Stimulated activated CD4-positive, alpha-beta T cell treated with anti-CD3 and anti-CD28 coated beads, Interleukin-4, amount 100 ng/mL, for 4 hours (primary cell): ENCODE measurements at regions not wholly inside any gene's neighbourhood (a gene's known extent, or its start where the extent isn't known, plus 50 kb on each side); places are given as distances from the start of the nearest gene placed in this dataset.

Experiments used
- DNase-seq, 2 experiments: peaks; one replicate each; pipeline ENCODE4 v3.0.0-alpha.2; 2020

- no peak for DNase-seq
Observed at GRCh38 chr7:117929237-117929636, 56.0 kb upstream of the CTTNBP2 start.

- DNase-seq = no peak
Observed at GRCh38 chr7:117931314-117931713, 58.1 kb upstream of the CTTNBP2 start.

GRCh38 chr7:117937049-117937752 is 64.0 kb upstream of the CTTNBP2 start:
- DNase-seq = no peak

- DNase-seq = no peak
Observed at GRCh38 chr7:117937753-117938483, 64.7 kb upstream of the CTTNBP2 start.

GRCh38 chr7:117941138-117941810 is 68.0 kb upstream of the CTTNBP2 start:
- no peak for DNase-seq

GRCh38 chr7:117942780-117943179 is 69.5 kb upstream of the CTTNBP2 start:
- no peak for DNase-seq

- no peak for DNase-seq
Observed at GRCh38 chr7:117944886-117945285, 71.6 kb upstream of the CTTNBP2 start.

GRCh38 chr7:117946151-117946633 is 73.0 kb upstream of the CTTNBP2 start:
- DNase-seq = no peak

- DNase-seq = no peak
Observed at GRCh38 chr7:117949232-117949631, 76.0 kb upstream of the CTTNBP2 start.

- no peak for DNase-seq
Observed at GRCh38 chr7:117950601-117951260, 77.5 kb upstream of the CTTNBP2 start.

- DNase-seq = no peak
Observed at GRCh38 chr7:117951285-117951684, 78.0 kb upstream of the CTTNBP2 start.

GRCh38 chr7:117951691-117952280 is 78.5 kb upstream of the CTTNBP2 start:
- no peak for DNase-seq

- DNase-seq = no peak
Observed at GRCh38 chr7:117955046-117955445, 81.8 kb upstream of the CTTNBP2 start.

GRCh38 chr7:117960351-117960750 is 87.1 kb upstream of the CTTNBP2 start:
- DNase-seq = no peak

- no peak for DNase-seq
Observed at GRCh38 chr7:117961235-117961634, 88.0 kb upstream of the CTTNBP2 start.

- DNase-seq = no peak
Observed at GRCh38 chr7:117962366-117962994, 89.2 kb upstream of the CTTNBP2 start.

- DNase-seq = no peak
Observed at GRCh38 chr7:117963264-117964197, 90.3 kb upstream of the CTTNBP2 start.

GRCh38 chr7:117970801-117971200 is 97.6 kb upstream of the CTTNBP2 start:
- no peak for DNase-seq

GRCh38 chr7:117971556-117972244 is 98.5 kb upstream of the CTTNBP2 start:
- no peak for DNase-seq

GRCh38 chr7:117972606-117973005 is 99.4 kb upstream of the CTTNBP2 start:
- no peak for DNase-seq

- DNase-seq = no peak
Observed at GRCh38 chr7:117973975-117974374, 100.7 kb upstream of the CTTNBP2 start.
